SKM-1 treated with dmso at 0.1 percent for 144 hours (cell line): ENCODE measurements at regions not wholly inside any gene's neighbourhood (a gene's known extent, or its start where the extent isn't known, plus 50 kb on each side); places are given as distances from the start of the nearest gene placed in this dataset.
A peak's percentile ranks its signal among the peaks of the same experiment; 100 is the strongest.

Source experiments
- DNase-seq: peaks from one replicate; lab custom pipeline; 2025; ENCODE audit not compliant: unreplicated experiment; lab: John Stamatoyannopoulos, UW

DNA sequence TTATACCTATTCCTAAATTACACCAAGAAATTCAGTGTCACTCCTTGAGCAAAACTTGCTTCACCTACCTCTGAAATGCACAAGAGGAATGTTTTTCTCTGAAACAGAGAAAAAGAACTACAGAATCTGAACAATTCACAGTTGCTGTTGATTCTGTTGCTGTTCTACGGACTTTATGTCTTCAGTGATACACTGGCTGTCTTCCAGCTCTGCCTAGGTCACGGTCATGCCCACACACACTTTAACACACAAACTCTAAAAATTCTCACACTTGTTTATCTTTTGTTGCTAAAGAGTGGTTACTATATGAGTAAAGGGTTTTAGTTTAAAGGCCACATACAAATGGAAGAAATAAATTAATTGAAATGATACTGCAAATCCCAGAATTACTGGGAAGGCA is 124.4 kb upstream of the SPRY2 start:
- no peak for DNase-seq

DNA sequence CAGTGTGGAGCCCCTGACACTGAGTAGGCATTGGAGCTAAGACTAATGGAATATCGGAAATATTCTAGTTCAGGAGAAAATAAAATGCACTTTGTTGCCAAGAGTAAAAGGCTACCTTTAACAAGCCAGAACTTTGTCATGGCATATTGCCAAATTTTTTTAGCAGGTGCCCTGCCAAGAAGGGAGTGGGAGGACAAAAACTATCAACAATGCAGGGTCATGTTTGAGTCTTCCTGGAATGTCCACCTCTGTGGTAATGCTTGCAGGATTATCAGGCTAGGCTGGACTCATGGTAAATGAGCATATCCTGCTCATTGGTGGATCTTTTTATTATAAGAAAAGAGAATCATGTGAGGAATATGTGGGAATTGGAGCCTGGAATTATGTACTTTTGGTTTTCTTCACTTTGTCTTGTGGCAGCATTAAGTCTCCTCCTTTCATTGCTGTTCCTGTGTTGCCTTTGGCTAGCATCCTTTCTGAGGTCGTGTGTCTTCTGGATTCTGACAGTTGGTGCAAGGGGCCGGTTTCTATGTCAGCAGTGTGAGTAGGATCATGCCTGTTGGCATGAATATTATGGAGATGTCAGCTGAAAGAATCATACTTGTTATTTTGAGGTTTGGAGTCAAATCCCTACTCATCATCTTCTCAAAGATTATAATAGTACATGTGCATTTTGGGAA is 122.9 kb upstream of the SPRY2 start:
- no peak for DNase-seq

DNA sequence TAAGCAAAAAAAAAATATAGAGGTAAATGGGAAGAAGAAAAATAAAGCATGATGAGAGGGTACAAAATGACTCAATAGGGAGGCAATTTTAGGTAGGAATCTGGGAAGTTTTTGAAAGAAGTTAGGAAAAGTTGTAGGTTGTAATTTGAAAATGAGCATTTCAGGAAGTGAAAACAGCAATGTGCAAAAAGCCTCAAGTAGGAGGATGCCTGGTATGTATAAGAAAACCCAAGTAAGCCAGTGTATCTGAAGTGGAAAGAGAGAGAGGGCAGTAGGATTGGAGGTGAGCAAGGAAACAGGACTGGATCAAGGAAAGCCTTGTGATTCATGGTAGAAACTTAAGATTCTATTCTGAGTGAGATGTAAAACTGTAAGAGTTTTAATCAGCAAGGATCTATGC is 121.6 kb upstream of the SPRY2 start:
- DNase-seq, result no peak

DNA sequence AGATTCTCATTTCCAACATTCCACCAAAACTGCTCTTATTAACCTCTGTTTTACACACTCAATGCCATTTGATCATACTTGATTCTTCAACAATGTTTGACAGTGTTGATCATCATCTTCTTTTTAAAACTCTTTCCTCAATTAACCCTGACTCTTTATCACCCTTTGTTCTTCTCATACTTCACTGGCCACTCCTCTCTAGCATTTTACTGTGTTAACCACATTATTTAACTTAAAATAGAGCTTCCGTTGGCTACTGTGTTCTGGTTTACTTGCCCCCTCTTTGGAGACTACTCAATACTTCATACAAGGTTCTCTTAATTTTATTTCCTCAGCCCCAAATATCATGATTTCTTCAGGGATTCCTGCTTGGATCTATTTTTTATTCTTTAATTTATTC is 121.1 kb upstream of the SPRY2 start:
- no peak for DNase-seq

DNA sequence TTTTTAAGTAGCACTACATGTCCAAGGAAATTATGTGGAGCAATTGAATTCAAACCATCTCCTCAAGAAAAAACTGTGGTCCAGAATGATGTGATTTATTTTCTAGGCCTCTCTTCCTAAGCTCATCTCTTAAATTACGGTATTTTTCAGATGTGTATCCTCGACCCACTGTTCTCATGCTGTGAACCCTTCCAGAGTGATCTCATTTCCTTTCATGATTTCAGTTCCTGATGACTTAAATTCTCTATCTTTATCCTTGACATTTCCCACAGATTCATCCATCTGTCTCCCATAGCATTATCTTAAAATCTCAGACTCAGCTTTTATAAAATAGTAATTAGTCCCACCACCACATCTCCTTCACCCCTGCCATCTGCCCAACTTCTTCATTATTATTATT is 117.6 kb upstream of the SPRY2 start:
- DNase-seq, result no peak

DNA sequence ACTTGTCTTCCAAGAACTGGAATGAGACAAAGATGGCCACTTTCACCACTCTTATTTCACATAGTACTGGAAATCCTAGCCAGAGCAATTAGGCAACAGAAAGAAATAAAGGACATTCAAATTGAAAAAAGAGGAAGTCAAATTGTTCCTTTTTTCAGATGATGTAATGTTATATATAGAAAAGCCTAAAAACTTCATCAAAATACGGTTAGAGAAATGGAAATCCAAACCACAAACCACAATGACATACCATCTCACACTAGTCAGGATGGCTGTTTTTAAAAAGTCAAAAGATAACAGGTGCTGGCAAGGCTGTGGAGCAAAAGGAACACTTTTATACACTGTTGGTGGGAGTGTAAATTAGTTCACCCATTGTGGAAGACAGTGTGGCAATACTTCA is 113.3 kb upstream of the SPRY2 start:
- DNase-seq, result peak; percentile 99

DNA sequence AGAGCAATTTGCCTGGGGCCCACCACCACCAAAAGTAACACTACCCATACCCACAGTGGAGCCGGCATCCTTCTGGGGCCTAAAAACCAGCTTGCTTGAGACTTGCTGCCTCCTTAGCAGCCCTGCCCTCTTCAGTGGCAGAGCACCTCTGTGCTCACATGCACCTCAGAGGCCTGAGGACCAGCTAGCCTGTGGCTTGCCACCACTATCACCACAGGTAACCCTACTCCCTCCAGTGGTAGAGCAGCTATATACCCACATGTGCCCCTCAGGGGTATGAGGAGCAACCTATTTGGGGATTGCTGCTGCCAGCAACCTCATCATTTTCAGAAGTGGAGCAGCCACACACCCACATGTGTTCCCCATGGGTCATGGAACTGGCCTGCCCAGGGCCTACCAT is 111.4 kb upstream of the SPRY2 start:
- no peak for DNase-seq

DNA sequence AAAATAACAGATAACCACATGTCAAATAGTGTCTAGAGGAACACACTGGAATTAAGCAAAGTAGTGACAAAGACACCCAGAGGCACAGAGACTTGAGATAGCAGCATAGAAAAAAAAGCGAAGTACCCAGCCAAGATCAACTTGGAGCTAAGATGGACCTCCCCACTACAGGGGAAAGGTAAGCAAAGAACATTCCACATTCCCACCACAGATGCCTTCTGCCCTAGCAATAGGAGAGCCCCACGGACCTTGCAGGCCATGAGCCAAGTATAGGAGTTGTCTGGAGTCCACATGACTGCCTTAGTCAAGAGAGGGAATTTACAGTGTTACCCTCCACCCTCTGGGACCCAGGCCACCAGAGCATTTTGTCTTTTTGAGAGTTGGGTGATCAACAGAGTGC is 110.7 kb upstream of the SPRY2 start:
- DNase-seq, result no peak

DNA sequence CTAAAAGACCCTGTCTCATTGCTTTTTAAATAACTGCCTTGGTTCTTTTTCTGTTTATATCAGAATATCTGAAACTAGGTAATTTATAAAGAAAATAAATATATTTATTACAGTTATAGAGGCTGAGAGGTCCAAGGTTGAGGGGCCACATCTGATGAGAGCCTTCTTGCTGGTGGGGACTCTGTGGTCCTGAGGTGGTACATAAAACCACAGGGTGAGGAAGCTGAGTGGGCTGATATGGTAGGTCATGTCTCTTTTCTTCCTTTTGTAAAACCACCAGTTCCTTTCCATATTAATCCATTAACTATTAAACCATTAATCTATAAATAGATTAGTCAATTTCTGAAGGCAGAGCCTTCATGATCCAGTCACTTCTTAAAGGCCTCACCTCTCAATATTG is 109.5 kb upstream of the SPRY2 start:
- no peak for DNase-seq

DNA sequence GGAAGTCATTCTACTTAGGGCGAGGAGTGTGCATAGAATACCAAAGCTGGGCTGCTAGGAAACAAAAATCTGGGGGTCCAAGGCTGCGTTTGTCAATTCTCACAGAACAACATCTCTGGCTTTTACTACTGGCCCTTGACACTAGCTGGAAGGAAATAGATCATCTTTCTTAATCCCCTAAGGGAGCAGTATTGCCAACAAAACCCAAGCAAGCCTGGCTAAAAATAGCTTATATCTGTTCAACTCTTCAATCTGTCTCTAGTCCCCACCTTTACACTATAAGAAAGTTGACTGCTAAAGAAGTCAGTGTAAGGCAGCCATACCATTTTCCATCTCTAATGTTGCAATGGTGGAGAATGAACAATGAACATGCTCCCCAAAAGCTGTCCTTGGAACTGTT is 107.8 kb upstream of the SPRY2 start:
- DNase-seq, result no peak

DNA sequence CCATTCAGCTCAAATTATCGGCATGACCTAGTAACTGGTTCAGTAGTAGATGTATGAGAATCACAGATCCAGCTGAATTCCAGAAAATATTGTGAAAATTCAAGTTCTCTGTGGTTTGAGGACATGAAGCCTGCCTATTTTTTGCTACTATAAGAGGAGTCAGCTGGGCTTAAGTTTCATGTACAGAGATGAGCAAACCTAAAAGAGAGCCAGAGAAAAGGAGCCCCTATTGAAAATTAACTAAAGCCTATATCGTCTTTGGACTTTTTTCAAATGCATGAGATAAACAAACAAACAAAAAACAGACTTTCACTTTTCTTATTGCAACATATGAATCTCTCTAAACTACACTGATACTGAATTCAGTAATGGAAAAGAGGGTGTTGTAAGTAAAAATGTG is 106.8 kb upstream of the SPRY2 start:
- no peak for DNase-seq

DNA sequence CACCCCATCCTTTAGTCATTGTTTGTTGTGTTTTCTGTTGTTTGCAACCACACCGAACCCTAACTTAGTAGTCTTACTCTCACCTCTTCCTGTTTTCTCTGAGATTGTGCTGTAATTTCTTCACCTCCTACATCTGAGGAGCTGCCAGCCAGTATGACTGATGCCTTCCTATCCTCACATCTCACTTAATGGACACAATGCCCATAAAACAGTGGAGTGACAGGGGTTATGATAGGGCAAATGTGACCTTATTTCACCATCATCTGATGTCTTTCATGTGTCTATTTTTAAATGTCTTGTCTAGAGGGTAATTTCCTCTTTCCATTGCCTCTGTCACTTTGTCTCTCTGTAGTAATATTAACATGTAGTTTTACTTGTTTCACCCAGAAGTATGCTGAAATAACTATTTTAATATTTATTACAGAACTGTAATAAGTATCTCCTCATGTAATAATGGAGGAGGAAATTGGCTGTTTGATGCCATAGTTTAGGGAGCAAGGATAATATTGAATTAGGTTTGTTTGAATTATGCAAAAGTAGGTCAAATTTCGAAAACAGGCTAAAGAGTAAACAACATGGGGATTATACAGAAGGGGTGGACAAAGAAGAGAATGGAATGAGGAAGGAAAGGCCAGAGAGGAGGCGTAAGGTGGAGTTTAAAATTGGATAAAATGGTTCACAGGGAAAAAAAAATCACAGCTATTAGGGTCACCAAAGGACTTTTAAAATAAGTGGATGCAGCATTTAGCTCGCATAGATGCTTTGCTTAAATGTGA is 103.5 kb upstream of the SPRY2 start:
- peak; percentile 78 for DNase-seq

DNA sequence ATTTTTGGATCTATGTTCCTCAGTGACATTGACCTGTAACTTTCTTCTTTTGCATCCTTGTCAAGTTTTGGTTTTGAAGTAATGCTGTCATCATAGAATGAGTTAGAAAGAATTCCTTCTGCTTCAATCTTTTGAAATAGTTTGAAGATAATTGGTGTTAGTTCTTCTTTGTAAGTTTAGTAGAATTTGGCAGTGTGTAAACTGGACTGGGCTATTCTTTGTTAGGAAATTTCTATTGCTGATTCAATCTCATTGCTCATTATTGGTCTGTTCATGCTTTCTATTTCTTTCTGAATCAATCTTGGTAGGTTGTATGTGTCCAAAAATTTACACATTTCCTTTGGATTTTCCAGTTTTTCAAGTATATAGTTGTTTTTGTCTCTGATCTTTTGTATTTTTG is 101.7 kb upstream of the SPRY2 start:
- no peak for DNase-seq

DNA sequence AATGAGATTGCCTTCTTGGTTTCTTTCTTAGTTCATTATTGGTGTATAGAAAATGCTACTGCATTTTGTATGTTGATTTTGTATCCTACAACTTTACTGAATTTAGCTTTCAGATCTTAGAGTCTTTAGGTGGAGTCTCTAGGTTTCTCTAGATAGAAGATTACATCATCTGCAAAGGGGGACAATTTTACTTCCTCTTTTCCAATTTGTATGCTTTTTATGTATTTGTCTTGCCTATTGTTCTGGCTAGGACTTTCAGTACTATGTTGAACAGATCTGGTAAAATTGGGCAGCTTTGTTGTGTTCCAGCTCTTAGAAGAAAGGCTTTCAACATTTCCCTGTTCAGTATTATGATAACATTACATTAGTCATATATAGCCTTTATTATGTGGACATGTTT is 101.0 kb upstream of the SPRY2 start:
- DNase-seq, result peak; percentile 82

DNA sequence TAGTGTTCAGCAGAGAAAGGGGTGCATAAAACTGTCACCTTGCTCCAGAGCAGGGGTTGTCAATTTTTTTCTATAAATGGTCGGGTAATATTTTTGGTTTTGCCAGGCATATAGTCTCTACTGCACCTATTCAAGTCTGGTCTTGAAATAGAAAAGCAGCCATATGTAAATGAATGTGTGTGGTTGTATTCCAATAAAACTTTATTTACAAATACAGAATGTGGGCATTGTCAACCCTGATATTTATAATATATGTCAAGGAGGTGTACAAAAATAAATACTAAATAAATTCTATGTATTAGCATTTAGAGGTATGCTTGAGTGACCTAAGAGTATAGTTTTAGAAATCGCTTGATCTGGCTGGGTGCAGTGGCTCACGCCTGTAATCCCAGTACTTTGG is 97.6 kb upstream of the SPRY2 start:
- DNase-seq, result no peak

DNA sequence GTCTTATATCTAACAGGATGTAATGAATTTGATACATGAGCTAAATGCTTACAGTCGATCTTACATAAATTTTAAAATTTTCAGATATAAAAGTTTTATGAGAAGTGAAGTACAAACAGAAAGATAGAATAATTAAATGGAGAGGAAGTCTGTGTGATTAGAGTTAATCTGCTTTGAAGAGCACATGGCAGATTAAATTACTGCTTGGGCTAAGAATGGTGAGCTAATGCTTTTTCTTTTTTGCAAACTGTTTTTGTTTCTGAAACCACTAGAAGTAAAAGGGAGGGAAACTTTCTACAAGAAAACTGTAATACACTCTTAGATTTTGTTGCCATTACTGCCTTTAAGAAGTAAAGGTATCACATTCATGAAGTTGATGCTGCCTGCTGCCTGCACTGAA is 96.3 kb upstream of the SPRY2 start:
- no peak for DNase-seq

DNA sequence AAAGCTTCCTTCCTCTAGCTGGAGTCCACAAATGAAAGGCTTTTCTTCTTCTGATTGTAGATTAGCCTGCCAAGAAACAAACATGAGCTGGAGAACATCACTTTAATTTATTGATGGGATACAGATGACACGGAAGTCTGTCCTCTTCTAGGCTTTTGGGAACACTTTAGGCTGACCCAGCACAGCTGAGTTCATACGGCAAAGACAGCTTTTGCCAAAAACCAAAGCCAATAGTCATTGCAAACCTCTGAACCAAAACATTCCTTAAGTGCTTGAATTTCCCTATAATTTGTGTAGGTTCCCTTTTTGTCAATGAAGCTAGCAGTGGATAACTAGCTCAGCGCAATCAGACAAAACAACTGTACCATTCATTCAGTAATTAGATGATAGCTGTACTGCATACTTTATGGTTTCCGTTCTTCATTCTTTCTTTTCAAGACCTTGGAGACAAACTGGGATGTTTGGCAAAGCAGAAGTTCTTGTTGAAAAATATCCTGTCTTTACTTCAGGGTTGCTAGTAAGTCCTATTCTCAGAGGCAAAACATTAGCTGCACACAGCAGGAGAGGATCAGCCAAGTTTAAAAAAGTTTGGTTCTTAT is 95.7 kb upstream of the SPRY2 start:
- no peak for DNase-seq

DNA sequence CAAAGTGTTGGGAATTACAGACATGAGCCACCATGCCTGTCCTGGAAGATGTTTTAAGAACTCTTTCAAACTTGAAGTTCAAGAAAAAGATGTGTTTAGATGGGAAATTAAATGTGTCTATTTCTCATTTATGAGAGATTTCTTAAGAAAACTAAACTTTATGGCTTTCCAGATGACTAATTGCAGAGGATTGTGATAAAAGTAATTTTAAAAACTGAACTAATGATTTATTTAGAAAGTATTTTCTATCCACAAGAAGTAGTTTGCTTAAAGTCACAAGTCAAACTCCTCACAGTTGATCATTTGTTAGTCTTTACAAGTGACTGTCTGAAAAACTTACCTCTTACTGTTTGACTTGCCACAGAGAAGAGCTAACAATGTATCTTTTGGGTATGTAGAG is 89.6 kb upstream of the SPRY2 start:
- no peak for DNase-seq

DNA sequence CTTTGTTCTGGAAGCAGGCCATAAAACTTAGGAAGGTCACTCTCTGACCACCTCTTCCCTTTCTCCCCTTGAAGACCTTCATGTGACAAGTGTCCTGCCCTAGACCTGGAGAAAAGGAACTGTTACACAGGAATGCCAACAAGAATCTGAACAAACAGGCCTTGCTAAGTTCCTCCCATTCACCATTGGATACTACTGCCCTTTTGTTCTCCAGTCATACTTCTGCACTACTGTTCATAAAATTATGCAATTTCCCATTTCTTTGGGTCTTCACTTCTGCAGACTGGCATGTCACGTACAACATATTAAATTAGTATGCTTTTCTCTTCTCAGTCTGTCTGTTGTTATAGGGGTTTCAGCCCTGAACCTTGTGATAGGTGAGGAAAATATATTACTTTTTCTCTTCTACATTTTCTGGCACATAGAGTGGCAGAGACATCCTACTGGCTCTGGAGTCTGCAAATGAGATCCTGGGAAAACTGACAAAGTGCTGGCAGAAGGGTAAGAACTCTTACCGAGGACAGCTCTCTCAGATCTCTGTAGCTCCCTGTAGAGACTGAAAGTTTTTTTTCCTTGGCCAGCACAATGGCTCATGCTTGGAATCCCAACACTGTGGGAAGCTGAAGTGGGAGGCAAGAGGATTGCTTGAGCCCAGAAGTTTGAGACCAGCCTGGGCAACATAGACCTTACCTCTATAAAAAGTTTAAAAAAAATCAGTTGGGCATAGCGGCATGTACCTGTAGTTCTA is 87.6 kb upstream of the SPRY2 start:
- no peak for DNase-seq

DNA sequence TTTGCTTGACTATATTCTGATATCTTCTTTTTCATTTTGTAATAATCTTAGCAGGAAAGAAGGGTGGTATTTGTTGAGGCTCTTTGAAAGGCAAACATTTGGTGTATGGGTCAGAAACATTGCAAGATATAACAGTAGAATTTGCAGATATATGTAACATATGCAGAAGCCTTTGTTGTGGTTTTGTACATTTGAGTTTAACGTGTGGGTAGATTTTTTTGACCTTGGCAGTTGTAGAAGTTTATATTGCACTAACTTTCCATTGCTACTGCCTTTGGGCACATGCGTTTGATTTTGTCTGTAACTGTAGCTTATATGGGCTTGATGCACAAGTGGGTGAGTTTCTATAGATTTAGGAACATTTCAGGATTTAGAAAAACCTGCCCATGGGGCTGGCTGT is 78.5 kb upstream of the SPRY2 start:
- no peak for DNase-seq

DNA sequence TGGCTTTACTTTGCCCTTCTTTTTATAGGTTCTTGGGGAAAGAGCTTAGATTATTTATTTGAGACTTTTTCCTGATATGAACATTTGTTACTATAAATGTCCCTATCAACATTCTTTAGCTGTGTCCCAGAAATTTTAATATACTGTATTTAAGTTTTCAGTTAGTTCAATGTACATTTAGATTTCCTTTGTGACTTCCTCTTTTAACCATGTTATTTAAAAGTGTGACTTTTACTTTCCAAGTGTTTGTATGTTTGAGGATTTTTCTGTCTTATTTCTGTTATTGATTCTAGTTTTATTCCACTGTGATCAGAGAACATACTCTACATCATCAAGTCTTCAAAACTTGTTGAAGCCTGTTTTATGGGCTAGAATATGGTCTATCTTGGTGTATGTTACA is 72.7 kb upstream of the SPRY2 start:
- no peak for DNase-seq

DNA sequence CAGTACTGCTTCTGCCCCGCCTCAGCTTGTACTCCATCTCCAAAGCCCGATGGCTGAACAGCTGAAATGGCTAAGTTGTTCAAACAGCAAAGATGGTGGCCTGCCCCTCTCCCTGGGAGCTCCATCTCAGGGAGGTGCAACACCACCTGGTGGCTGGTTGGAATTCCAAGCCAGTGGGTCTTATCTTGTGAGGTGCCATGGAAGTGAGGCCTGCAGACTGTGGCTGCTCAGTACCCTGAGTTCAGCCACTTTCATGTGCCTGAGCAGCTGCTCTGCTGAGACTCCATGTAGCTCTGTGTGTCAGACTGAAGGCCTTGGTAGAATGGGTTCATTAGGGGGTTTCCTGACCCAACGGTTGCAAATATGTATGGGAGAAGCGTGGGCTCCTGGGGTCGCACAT is 67.3 kb upstream of the SPRY2 start:
- DNase-seq, result no peak
